HCT116 (cell line): ENCODE measurements at regions not wholly inside any gene's neighbourhood (a gene's known extent, or its start where the extent isn't known, plus 50 kb on each side); places are given as distances from the start of the nearest gene placed in this dataset.

Experiments used
- ATAC-seq: fragments of 200-7000 bp; cut with Tn5 transposase; 2 replicates; pipeline ENCODE4 v1.9.1; 2020; ENCODE audit warnings: mild to moderate bottlenecking, moderate library complexity
- BruUV-seq: library from RNA; stranded (reverse); fragments of 400-500 nt; replicated peaks from 2 replicates; lab custom pipeline; 2021; lab: Mats Ljungman, UMichigan
- CTCF ChIA-PET: fragments of 300-600 bp; sonication (Branson Sonifier 250); formaldehyde crosslinking; loops from one replicate; lab custom pipeline; 2021; ENCODE audit warnings: antibody characterized with exemption; lab: Charles Lee
- POLR2A ChIA-PET: fragments of 300-600, 350-600 bp; sonication (Branson Sonifier 250); formaldehyde crosslinking; loops from one replicate; lab custom pipeline; 2021; ENCODE audit warnings: antibody characterized with exemption; lab: Charles Lee
- RAD21 ChIA-PET, 2 experiments: fragments of 300-600 bp; sonication (Branson Sonifier 250); formaldehyde crosslinking; loops; one replicate each; lab custom pipeline; 2023; ENCODE audit warnings: low total read pairs in 2 of 2; ENCODE audit not compliant: uncharacterized antibody in 2 of 2, unreplicated experiment in 2 of 2, low non-redundant PET in 1 of 2; lab: Charles Lee
- DNase-seq: peaks from one replicate; pipeline ENCODE4 v3.0.0-alpha.2; 2010; ENCODE audit warnings: low read depth, low spot score
- H2AFZ ChIP-seq: fragments of 200-600 bp; shearing (Covaris generic), sonication (generic); 2 replicates; pipeline ENCODE4 v1.6.1; 2017; ENCODE audit warnings: low read depth, mixed run types, mixed read lengths, antibody characterized with exemption, low read length; ENCODE audit not compliant: poor library complexity, severe bottlenecking
- H3K27ac ChIP-seq: 2 replicates; pipeline ENCODE4 v1.5.1; 2012; ENCODE audit warnings: low read depth, low read length
- H3K27me3 ChIP-seq: fragments of 200-600 bp; sonication (generic); 2 replicates; pipeline ENCODE4 v1.6.1; 2016; ENCODE audit warnings: mixed run types, low read length, mixed read lengths; ENCODE audit not compliant: insufficient read depth
- H3K36me3 ChIP-seq, 2 experiments: fragments of 200-500 bp in 1 of 2; fragments of 200-600 bp in 1 of 2; sonication (Bioruptor generic) in 1 of 2; sonication (generic) in 1 of 2; 2 replicates each; pipeline versions ENCODE4 v1.5.1 to v1.6.1; 2014 to 2016; ENCODE audit warnings: low read length in 2 of 2, inconsistent platforms in 1 of 2, mixed read lengths in 1 of 2, mixed run types in 1 of 2; ENCODE audit not compliant: insufficient read depth in 2 of 2, control insufficient read depth in 1 of 2
- H3K4me1 ChIP-seq, 2 experiments: fragments of 200-600 bp in 1 of 2; sonication (generic) in 1 of 2; 2 replicates each; pipeline versions ENCODE4 v1.5.1 to v1.6.1; 2012 to 2017; ENCODE audit warnings: low read length in 2 of 2, inconsistent platforms in 1 of 2, mild to moderate bottlenecking in 1 of 2, mixed read lengths in 1 of 2, mixed run types in 1 of 2, moderate library complexity in 1 of 2; ENCODE audit not compliant: insufficient read depth in 2 of 2, control insufficient read depth in 1 of 2
- H3K4me2 ChIP-seq: fragments of 200-600 bp; sonication (generic); 2 replicates; pipeline ENCODE4 v1.6.1; 2017; ENCODE audit warnings: mixed run types, low read length, mixed read lengths
- H3K4me3 ChIP-seq, 2 experiments: fragments of 200-600 bp in 1 of 2; sonication (generic) in 1 of 2; replicated peaks in 1 of 2; 2 replicates each; pipeline ENCODE4 v1.5.1; 2011 to 2016; ENCODE audit warnings: low read length in 2 of 2, control low read depth in 1 of 2, low read depth in 1 of 2, mild to moderate bottlenecking in 1 of 2, mixed read lengths in 1 of 2, mixed run types in 1 of 2
- H3K79me2 ChIP-seq: fragments of 200-600 bp; sonication (generic); 2 replicates; pipeline ENCODE4 v1.6.1; 2017; ENCODE audit warnings: mild to moderate bottlenecking, mixed run types, low read length, moderate library complexity, mixed read lengths; ENCODE audit not compliant: insufficient read depth
- H3K9ac ChIP-seq: fragments of 200-600 bp; sonication (generic); 2 replicates; pipeline ENCODE4 v1.6.1; 2016; ENCODE audit warnings: low read length, mixed read lengths
- H3K9me2 ChIP-seq: fragments of 200-600 bp; sonication (generic), shearing (Covaris generic); 2 replicates; pipeline ENCODE4 v1.6.1; 2017; ENCODE audit warnings: mixed run types, mild to moderate bottlenecking, moderate library complexity; ENCODE audit not compliant: insufficient read depth
- H3K9me3 ChIP-seq, 2 experiments: fragments of 200-500 bp in 1 of 2; fragments of 200-600 bp in 1 of 2; sonication (Bioruptor generic) in 1 of 2; sonication (generic) in 1 of 2; 2 replicates each; pipeline ENCODE4 v1.6.1; 2014 to 2017; ENCODE audit warnings: low read length in 2 of 2, mixed read lengths in 2 of 2, inconsistent platforms in 1 of 2, low read depth in 1 of 2, mild to moderate bottlenecking in 1 of 2, mixed run types in 1 of 2, moderate library complexity in 1 of 2; ENCODE audit not compliant: control insufficient read depth in 1 of 2, insufficient read depth in 1 of 2
- H4K20me1 ChIP-seq: fragments of 200-600 bp; sonication (generic), shearing (Covaris generic); 2 replicates; pipeline ENCODE4 v1.6.1; 2017; ENCODE audit warnings: mixed run types, mild to moderate bottlenecking, moderate library complexity; ENCODE audit not compliant: insufficient read depth
- ATF3 ChIP-seq: IDR thresholded peaks from 2 replicates; pipeline ENCODE4 v1.6.1; 2012
- CTCF ChIP-seq, 3 experiments: fragments of 200-600 bp in 1 of 3; sonication (generic) in 1 of 3; IDR thresholded peaks in 2 of 3; conservative IDR thresholded peaks in 1 of 3; 2 replicates each; pipeline ENCODE4 v1.5.1; 2012 to 2017; ENCODE audit warnings: low read depth in 2 of 3, low read length in 2 of 3, antibody characterized with exemption in 1 of 3, borderline replicate concordance in 1 of 3, control low read depth in 1 of 3, mild to moderate bottlenecking in 1 of 3, mixed read lengths in 1 of 3, mixed run types in 1 of 3, moderate library complexity in 1 of 3; ENCODE audit not compliant: insufficient read depth in 1 of 3
- EGR1 ChIP-seq: IDR thresholded peaks from 2 replicates; pipeline ENCODE4 v1.6.1; 2012; ENCODE audit warnings: low read depth
- ELF1 ChIP-seq: IDR thresholded peaks from 2 replicates; pipeline ENCODE4 v1.6.1; 2012; ENCODE audit warnings: low read depth, borderline replicate concordance
- EZH2 ChIP-seq: fragments of 200-600 bp; sonication (generic); IDR thresholded peaks from 2 replicates; pipeline ENCODE4 v1.6.1; 2017; ENCODE audit warnings: antibody characterized with exemption, mixed run types
- EZH2phosphoT487 ChIP-seq: fragments of 200-600 bp; IDR thresholded peaks from 2 replicates; pipeline ENCODE4 v1.6.1; 2018; ENCODE audit warnings: antibody characterized with exemption, borderline replicate concordance
- FOSL1 ChIP-seq: IDR thresholded peaks from 2 replicates; pipeline ENCODE4 v1.6.1; 2012; ENCODE audit warnings: low read depth
- POLR2A ChIP-seq: IDR thresholded peaks from 2 replicates; pipeline ENCODE4 v1.7.0; 2011; ENCODE audit warnings: borderline replicate concordance; ENCODE audit not compliant: insufficient read depth, insufficient read length; ENCODE audit errors: extremely low read depth
- SIN3A ChIP-seq: IDR thresholded peaks from 2 replicates; pipeline ENCODE4 v1.6.1; 2012; ENCODE audit warnings: low read depth
- SRF ChIP-seq: IDR thresholded peaks from 2 replicates; pipeline ENCODE4 v1.6.1; 2012; ENCODE audit warnings: low read depth
- TCF7L2 ChIP-seq: IDR thresholded peaks from 2 replicates; pipeline ENCODE4 v1.7.0; 2011; ENCODE audit warnings: borderline replicate concordance, inconsistent platforms; ENCODE audit not compliant: insufficient read depth, insufficient read length; ENCODE audit errors: extremely low read depth
- YY1 ChIP-seq: IDR thresholded peaks from 2 replicates; pipeline ENCODE4 v1.6.1; 2011; ENCODE audit warnings: low read length, low read depth, moderate library complexity, mild to moderate bottlenecking; ENCODE audit not compliant: insufficient replicate concordance; ENCODE audit errors: extremely low read depth
- ZBTB33 ChIP-seq: IDR thresholded peaks from 2 replicates; pipeline ENCODE4 v1.6.1; 2011; ENCODE audit warnings: mild to moderate bottlenecking, low read length, moderate library complexity; ENCODE audit not compliant: insufficient replicate concordance; ENCODE audit errors: extremely low read depth
- ZNF274 ChIP-seq: fragments of 200-500 bp; sonication (Bioruptor generic); IDR thresholded peaks from 2 replicates; pipeline ENCODE4 v1.6.1; 2014; ENCODE audit warnings: mild to moderate bottlenecking, low read depth, low read length, inconsistent platforms
- intact Hi-C: fragments of 100-400 bp; cut with micrococcal nuclease; formaldehyde crosslinking; loops from 2 replicates; pipeline ENCODE4 v1.10.0; 2022
- TF ChIP-seq, protein P1 (sequence below): IDR thresholded peaks from 2 replicates; pipeline ENCODE4 v1.6.1; 2012; ENCODE audit warnings: low read depth

- Histone ChIP-seq H3K36me3 (no peaks in the 10 kb centered on the region), H3K79me2 (no peaks in the 10 kb centered on the region), H3K9me3 (no peaks in the 10 kb centered on the region), H3K4me3 (no peak overlapping the region), H3K9me2 (no peaks in the 10 kb centered on the region), H2AFZ (no peak overlapping the region), H3K27ac (no peak overlapping the region), H3K4me1 (peaks cover 14 to 21% of the 10 kb centered on the region in 2 experiments), H3K4me2 (no peak overlapping the region), H3K9ac (no peak overlapping the region), H4K20me1 (no peaks in the 10 kb centered on the region), H3K27me3 (no peaks in the 10 kb centered on the region)
- ATAC-seq (no peak), DNase-seq (no peak)
- BruUV-seq: no TSS peak
- POLR2A ChIA-PET: no interaction called here
- RAD21 ChIA-PET: no interaction called here
- TF ChIP-seq ATF3: no peak
- no peak for TF ChIP-seq EZH2phosphoT487
- TF ChIP-seq TCF7L2: no peak
- no peak for TF ChIP-seq EZH2
- TF ChIP-seq FOSL1: no peak
- TF ChIP-seq SRF: no peak
- TF ChIP-seq, protein P1, sequence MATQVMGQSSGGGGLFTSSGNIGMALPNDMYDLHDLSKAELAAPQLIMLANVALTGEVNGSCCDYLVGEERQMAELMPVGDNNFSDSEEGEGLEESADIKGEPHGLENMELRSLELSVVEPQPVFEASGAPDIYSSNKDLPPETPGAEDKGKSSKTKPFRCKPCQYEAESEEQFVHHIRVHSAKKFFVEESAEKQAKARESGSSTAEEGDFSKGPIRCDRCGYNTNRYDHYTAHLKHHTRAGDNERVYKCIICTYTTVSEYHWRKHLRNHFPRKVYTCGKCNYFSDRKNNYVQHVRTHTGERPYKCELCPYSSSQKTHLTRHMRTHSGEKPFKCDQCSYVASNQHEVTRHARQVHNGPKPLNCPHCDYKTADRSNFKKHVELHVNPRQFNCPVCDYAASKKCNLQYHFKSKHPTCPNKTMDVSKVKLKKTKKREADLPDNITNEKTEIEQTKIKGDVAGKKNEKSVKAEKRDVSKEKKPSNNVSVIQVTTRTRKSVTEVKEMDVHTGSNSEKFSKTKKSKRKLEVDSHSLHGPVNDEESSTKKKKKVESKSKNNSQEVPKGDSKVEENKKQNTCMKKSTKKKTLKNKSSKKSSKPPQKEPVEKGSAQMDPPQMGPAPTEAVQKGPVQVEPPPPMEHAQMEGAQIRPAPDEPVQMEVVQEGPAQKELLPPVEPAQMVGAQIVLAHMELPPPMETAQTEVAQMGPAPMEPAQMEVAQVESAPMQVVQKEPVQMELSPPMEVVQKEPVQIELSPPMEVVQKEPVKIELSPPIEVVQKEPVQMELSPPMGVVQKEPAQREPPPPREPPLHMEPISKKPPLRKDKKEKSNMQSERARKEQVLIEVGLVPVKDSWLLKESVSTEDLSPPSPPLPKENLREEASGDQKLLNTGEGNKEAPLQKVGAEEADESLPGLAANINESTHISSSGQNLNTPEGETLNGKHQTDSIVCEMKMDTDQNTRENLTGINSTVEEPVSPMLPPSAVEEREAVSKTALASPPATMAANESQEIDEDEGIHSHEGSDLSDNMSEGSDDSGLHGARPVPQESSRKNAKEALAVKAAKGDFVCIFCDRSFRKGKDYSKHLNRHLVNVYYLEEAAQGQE: no peak
- TF ChIP-seq ZNF274: no peak
- no peak for TF ChIP-seq POLR2A
- no peak for TF ChIP-seq YY1
- TF ChIP-seq CTCF (IDR thresholded peaks at IDR 0.05 in 2 of 3, conservative IDR thresholded peaks at IDR 0.05 in 1 of 3; ENCODE audit: borderline replicate concordance in 1 of 3, insufficient read depth in 1 of 3, low read depth in 2 of 3, low read length in 2 of 3): no peak
- no peak for TF ChIP-seq SIN3A
- TF ChIP-seq ZBTB33: no peak
- TF ChIP-seq ELF1: no peak
- no peak for TF ChIP-seq EGR1
- intact Hi-C loops: loop anchor here (10.0 kb wide), 1 partner anchor 1385 kb away; the partner anchor contains the start of gene KREMEN1
- CTCF ChIA-PET: no interaction called here
Measured at GRCh38 chr22:27689664-27690063, 111.9 kb downstream of the MN1 start.
